Cerebellar nuclear complex (tissue), 1 donor: ENCODE measurements at regions not wholly inside any gene's neighbourhood (a gene's known extent, or its start where the extent isn't known, plus 50 kb on each side); places are given as distances from the start of the nearest gene placed in this dataset.

ENCODE experiments used
- DNase-seq, 2 experiments: peaks; one replicate each; lab custom pipeline; 2025; lab: John Stamatoyannopoulos, UW

DNA sequence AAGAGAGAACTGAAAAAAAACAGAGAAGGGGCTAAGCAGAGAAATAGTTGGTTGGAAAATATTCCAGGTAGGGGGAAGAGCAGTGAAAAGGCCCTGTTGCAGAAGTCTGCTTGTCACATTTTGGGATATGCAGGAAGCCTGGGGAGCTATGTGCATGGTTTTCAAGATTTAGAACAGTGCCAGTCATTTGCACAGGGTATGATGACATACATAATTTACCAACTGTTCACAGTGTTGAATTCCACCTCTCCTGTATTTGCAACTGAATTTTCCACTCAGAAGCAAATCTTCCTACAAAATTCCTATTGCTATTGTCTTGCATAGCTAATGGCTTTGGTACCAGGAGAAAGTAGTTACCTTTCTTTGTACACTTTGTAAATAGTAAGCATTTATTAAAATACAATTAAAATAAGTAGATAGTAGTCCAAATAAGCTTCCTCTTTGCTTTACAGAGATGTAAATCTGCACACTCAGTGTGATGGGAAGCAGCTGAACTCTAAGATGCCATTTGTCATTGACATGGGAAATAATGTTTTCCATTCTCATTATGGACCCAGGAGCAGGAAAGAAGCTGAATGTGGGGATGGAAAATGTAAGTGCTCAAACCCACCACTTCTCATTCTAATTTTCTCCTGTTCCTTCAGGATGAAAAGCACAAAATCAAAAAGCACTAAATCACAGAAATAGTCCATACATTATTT is 177.4 kb downstream of the BTG1 start:
- no peak for DNase-seq

DNA sequence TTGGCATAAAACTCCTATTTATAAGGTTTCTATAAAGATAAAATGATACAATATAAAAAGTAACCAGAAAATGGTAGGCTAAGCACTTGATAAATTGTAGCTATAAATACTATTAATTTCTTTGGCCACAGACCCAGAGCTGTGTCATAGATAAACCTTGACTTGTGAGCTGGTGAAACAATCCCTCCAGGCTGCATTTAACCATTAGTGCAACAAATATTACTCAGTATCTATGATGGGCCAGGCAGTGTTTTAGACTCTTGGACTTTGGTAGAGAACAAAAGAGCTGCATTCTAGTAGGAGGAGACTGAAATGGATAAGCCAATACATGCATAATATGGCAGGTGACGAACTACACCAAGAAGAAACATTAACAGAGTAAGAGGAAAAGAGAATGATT is 178.1 kb downstream of the BTG1 start:
- no peak for DNase-seq

DNA sequence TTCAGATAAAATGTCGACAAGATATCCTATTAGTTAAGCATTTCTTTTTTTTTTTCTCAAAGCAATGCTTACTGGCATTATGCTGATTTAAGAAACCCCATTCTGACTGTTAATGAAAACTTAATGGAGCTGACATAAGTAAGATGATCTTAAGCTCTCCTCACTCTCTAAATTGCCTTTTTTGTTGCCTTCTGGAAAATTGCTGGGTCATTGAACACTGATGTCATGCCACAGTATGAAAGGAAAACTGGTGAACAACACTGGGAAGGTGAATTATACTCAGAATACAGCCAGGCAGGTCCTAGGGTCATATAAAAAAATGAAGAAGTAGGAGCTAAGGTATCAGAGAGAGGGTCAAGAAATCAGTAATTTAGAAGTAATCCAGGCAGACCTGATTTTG is 179.9 kb downstream of the BTG1 start:
- no peak for DNase-seq

DNA sequence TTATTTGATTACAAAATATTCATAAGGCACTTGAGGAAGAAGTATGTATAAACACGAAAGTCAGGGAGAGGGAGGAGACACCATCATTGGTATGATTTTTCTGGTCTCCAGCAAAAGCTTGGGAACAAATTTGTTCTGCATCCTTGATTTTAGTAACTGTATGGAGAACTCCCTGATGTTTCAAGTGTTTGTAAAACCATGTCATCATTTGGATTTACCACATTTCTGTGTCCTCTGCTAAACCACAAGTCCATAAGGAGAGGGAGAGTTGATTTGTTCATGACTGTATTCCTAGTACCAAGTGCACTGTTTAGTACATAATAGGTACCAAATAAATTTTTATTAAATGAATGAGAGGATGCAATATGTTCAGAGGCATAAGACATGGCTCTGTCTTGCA is 181.1 kb downstream of the BTG1 start:
- DNase-seq, result no peak

DNA sequence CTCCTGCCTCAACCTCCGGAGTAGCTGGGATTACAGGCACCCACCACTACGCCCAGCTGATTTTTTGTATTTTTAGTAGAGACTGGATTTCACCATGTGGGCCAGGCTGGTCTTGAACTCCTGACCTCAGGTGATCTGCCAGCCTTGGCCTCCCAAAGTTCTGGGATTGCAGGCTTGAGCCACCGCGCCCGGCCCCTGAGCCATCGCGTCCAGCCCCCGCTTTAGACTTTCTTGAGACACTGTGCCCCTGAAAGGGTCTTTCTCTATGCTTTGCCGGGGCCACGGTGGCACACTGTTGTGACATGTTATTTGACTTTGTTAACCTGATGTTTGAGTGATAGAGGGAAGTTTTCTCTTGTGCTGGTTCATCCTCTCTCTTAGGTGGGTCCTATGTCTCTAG is 186.4 kb downstream of the BTG1 start:
- DNase-seq, result no peak

DNA sequence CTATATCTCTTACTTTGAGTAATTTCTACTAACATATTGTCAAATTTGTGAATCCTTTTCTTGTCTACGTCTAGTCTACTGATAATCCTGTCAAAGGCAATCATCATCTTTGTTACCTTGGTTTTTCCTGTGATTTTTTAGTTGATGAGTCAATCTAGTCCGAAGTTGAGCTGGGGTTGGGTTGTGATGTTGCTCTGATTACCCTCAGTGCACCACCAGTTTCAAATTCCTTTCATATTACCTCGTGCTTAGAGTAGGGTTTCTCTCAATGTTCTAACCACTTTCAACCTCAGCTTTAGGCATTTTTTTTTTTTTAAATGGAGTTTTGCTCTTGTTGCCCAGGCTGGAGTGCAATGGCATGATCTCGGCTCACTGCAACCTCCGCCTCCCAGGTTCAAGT is 186.8 kb downstream of the BTG1 start:
- DNase-seq, result no peak

DNA sequence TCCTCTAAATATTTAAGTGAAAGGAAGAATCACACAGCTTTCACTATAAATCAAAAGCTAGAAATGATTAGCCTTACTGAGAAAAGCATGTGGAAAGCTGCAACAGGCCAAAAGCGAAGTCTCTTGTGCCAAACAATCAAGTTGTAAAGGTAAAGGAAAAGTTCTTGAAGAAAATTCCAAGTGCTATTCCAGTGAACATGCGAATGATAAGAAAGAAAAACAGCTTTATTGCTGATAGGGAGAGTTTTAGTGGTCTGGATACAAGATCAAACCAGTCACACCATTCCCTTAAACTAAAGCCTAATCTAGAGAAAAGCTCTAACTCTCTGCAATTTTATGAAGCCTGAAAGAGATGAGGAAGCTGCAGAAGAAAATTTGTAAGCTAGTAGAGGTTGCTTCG is 190.9 kb downstream of the BTG1 start:
- DNase-seq, result no peak

DNA sequence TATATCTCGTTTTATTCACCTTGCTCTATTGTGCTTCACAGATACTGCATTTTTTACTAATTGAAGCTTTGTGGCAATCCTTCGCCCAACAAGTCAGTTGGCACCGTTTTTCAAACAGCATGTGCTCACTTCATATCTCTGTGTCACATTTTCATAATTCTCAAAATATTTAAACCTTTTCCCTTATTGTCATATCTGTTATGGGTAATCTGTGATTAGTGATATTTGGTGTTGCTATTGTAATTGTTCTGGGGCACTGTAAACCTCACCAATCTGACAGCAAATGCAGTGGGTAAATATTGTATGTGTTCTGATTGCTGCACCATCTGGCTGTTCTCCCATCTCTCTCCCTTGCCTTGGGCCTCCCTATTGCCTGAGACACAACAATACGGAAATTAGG is 191.3 kb downstream of the BTG1 start:
- no peak for DNase-seq

DNA sequence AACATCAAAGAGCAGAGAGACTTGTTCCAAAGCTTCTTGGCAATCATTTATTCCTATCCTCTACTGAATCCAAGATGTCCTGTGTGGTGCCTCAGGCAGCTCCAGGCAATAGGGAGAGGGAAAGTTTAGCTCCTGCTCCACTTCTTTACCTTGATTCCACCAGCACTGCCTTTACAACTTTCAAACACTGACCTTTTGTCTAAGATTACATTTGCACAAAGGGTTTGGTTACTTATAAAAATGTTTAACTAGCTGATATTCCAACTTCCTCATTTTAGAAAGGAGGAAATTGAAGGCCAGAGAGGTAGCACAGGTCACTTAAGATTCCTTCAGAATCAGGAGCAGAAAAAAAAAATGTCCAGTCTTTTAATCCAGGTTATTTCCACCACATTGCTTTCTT is 192.7 kb downstream of the BTG1 start:
- no peak for DNase-seq

DNA sequence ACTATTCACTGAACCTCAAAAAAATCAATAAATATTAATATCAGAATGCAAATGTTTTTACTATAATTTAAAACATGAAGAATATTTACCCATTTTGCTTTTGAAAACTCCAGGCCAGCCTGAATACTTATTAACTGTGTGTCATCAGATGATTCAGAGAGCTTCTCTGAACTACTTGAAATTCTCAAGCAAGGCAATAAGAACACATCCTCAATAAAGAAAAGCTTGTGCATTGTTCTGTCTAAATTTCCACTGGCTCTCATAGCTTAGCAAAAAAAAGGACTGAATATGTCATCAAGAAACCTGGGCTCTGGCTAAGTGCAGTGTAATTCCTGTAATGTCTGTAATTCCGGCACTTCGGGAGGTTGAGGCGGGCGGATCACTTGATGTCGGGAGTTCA is 194.1 kb downstream of the BTG1 start:
- no peak for DNase-seq

DNA sequence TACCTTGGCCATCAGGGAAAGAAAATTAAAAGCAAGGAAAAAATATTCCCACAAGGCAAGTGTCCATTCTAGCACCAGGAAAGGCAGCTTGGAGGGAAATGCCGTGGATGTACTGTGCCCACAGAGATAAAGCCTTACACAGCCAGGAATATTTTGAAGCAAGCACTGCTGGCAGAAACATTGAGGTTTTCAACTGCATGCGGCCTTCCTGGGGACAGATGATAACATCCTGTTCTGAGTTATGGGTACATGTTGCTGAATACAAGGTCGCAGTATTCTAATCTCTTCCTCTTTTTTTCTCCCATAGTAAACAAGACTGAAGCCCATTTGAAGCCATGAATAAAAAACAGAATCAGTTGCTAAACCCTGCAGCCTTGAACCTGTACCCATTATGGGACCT is 197.1 kb downstream of the BTG1 start:
- no peak for DNase-seq

DNA sequence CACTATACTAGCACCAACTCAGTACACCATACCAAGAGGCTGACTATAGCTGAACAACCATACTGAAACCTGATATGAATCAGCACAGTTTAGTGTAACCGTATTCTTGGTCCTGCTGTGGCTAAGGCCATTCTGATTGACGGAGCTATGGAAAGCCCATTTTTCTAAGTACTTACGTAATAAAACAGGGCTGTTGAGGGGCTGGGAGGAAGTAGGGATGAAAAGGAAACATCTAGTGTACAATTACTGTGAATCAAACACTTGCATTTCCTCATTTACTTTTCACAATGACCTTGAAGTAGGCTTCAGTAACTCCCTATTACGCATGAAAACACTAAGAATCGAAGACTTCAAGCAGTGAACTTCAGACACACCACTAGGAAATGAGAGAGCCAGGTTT is 198.2 kb downstream of the BTG1 start:
- no peak for DNase-seq

DNA sequence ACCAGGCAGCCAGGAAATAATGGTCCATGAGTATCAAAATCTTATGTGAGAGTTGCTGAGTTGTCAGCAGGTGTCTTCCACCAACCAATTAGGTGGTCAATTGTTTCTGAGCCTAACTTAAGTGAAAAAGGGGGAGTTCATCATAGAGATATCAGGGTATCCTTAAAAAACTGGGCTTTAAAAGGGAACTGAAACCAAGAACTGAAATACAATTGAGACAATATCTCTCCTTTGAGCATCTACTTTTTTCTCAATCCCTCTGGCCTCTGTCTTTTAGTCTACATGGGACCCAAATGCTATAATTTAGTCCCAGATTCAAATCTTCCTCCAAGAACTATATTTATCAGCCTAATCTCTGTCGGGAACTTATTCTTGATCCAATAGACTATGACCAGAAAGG is 201.0 kb downstream of the BTG1 start:
- no peak for DNase-seq

DNA sequence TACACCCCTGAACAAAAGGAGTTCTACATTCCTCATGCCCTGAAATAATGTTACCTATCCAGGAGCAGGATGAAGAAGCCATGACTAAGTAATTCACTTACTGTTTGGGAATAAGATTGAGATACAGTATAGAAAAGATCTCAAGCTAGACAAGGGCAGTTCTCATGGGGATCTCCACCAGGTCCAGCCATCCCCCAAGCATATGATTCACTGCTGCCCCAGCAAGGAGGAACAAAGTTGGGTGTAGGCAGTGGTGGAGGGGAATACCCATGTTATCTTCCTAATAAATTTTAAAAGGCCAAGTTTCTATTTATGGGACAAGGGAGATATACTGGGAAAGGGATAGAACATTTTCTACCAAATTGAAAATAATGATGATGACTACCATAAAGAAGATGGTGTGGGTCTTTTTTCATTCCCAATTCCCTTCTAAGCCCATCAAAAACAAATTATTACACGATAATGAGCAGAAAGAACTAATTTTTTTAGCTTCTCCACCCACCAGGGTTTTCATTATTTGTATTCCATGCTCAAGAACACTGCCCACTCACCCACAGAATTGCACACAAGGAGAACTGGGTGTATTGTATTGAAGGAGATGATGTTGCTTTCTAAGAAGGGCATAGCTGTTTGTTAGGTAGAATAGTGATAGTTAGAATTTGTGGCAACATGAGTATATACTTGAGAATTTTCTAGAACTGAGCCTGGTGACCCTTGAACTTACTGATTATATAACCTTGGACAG is 204.6 kb downstream of the BTG1 start:
- no peak for DNase-seq

DNA sequence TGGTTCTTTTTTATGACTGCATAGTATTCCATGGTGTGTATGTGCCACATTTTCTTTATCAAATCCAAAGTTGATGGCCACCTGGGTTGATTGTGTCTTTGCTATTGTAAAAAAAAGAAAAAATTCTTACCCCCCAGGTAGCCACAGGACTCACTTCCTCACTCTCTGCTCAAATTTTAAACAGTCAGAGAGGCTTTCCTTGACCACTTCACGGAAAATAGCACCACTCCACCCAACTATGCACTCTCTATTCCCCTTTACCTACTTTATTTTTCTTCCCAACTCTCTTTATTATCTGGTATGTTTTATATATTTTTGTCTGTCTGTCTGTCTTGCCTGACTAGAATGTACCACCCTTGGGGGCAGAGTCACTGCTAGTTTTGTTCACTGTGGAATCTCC is 205.3 kb downstream of the BTG1 start:
- no peak for DNase-seq

DNA sequence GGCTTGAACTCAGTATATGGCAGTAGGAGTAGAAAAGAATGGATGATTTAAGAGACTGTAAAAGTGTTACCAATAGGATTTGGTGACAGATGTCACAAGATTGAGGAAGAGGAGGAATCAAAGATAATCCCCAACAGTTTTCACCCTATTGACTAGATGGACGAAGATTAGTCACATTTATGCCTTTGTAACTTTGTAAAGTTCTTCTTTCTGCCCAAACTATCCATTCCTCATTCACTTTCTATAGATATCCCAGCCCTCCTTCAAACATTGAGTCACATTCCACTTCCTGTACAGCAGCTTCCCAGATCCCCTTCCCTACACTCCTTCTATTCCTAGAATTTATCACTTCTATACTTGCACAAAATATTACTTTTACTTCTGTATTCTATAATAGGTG is 207.9 kb downstream of the BTG1 start:
- DNase-seq, result no peak

DNA sequence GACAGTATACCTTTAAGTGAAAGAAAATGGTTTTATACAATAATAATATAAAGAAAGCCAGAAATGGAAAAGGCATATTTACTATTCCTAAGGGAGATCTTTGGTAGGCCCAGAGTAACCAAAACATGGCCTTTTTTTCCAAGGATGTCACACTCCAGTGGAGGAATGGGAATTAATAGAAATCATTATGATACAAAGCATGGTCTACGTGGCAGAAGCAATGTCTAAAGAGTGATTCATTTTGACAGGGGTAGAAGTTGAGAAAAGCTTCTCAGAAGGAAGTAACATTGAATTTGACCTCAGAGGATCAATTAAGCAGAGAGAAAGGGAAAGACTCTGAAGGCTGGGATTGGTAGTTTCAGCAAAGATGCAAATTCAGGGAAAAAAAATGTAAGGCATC is 208.6 kb downstream of the BTG1 start:
- no peak for DNase-seq

DNA sequence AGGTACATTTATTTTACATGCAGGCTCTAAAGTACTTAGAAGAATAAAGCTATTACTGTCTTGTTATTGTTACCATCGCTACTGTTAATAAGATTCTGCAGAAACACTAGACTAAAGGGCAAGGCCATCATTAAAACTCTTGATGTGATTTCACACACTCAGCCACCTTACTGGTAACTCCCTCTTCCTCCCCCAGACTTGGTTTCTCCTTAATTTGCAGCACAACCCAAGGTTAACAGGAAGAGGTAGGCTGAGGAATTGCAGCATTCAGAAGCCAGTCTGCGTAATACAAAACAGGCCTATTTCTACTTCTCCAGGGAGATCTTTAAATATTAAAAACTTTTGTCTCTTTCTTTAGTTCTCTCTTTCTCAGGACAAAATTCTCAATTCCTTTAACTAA is 210.3 kb downstream of the BTG1 start:
- DNase-seq, result no peak

DNA sequence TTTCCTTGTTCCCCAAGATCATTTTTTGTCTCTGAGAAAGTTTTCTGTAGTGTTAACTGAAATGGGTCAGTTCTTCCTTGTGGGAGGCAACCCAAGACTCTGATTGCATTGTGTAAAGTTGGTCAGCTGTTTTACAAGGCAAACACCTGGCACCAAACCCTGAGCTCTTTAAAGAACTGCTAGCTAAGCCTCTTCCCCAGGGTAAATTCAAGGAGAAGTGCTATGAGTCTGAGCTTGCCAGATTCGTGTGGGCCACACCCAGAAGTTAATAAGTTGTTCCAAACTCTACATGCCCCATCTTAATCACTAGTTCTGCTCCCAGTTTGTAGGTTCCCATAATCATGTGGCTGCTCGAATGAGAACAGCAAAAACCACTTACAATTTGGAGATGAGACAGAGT is 214.5 kb downstream of the BTG1 start:
- DNase-seq, result no peak

DNA sequence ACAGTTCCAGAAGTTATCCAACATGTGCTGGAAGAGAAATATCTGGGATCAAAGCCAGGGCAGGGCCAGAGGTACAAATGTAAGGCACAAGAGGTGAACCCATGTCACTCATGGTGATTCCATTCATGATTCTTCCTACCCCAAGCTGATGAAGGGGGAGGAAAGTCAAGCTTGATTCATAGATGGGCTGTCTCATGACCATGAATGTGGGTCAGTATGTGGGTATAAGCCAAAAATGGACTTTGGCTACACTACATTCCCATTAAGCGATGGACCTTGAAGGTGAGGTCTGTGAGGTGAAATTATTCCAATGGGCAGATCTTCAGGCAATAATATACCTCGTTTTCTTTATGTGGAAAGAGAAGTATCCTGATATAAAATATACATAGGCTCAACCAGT is 217.1 kb downstream of the BTG1 start:
- no peak for DNase-seq

DNA sequence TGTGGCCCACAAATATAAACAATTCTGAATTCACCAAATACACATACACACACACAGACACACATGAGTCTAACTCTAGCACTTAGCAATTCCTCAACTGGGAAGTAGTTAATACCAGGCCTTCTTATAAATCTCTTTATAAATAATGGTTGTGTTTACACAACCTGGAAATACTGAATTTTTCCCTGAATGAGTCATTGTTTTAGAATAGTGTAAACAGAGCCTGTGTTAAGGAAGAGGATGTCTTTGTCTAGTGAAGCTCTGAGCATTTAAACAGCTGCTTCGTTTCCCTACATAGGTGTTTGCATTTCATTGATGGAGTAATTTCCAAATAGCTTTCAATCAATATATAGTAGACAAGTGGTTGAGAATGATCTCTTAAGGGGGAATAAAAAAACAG is 218.8 kb downstream of the BTG1 start:
- no peak for DNase-seq

DNA sequence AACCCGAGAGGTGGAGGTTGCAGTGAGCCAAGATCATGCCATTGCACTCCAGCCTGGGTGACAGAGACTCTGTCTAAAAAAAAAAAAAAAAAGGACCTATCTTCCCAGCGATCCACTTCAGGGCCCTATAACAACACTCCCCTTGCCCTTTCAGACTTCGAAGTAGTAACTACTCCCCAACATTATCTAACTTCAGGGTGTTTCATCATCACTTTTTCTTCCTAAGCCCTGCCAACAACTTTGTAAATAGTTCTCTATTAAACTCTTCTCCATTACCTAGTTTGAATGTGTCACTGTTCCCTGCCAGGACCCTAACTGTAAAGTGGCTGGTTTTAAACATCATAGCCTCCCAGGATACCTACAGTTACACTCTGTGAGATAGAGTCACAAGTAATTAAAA is 220.8 kb downstream of the BTG1 start:
- no peak for DNase-seq

DNA sequence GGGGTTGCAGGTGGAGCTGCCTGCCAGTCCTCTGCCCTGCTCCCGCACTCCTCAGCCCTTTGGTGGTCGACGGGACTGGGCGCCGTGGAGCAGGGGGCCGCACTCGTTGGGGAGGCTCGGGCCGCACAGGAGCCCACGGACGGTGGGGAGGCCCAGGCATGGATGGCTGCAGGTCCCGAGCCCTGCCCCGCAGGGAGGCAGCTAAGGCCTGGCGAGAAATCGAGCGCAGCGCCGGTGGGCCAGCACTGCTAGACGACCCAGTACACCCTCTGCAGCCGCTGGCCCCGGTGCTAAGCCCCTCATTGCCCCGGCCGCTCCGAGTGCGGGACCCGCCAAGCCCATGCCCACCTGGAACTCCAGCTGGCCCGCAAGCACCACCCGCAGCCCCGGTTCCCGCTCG is 221.8 kb downstream of the BTG1 start:
- DNase-seq, result no peak

DNA sequence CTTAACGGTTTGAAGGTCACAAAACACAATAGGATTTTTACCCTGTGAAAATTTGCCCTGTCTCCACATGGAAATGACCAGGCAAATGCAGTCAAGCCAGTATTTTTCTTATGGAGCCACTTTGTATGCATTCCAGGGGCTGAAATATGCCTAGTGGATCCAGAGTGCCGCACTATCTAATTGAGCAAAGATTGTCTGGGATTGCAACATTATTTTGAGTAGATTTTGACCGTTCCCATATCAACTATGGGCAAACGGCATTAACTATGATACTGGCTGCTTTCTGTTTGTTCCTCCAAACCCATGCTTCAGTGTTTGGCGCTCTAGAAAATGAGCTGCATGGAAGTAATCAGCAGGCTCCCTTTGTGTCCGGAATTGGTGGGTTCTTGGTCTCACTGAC is 223.0 kb downstream of the BTG1 start:
- no peak for DNase-seq
